Uterus (tissue), 2 donors: ENCODE measurements at regions not wholly inside any gene's neighbourhood (a gene's known extent, or its start where the extent isn't known, plus 50 kb on each side); places are given as distances from the start of the nearest gene placed in this dataset.

Experiments
- CTCF ChIP-seq, 4 experiments: fragments of 200-600 bp in 2 of 4; fragments of 450-650 bp in 2 of 4; sonication (generic) in 2 of 4; IDR thresholded peaks; one replicate each; pipeline ENCODE4 v1.5.1; 2016 to 2019; ENCODE audit warnings: antibody characterized with exemption in 4 of 4, mild to moderate bottlenecking in 2 of 4, moderate library complexity in 1 of 4
- POLR2A ChIP-seq, 2 donors: fragments of 450-650 bp; IDR thresholded peaks; one replicate each; pipeline ENCODE4 v1.6.1; 2016; ENCODE audit warnings: antibody characterized with exemption in 2 of 2, mild to moderate bottlenecking in 1 of 2, moderate library complexity in 1 of 2

GRCh38 chr2:118696786-118697465 lies 150.5 kb downstream of the EN1 start:
- TF ChIP-seq CTCF (IDR thresholded peaks at IDR 0.05) (no peak), POLR2A (IDR thresholded peaks at IDR 0.05) (no peak)
